Endothelial cell (in vitro differentiated cells): ENCODE measurements at regions not wholly inside any gene's neighbourhood (a gene's known extent, or its start where the extent isn't known, plus 50 kb on each side); places are given as distances from the start of the nearest gene placed in this dataset.

Source experiments
- DNase-seq: peaks from one replicate; pipeline ENCODE4 v3.0.0; 2021; ENCODE audit warnings: low spot score
- H3K27ac Mint-ChIP-seq: one replicate; pipeline ENCODE4 v1.8.0; 2021; ENCODE audit warnings: mixed read lengths, inconsistent platforms; ENCODE audit not compliant: unreplicated experiment
- H3K27me3 Mint-ChIP-seq: one replicate; pipeline ENCODE4 v1.8.0; 2021; ENCODE audit warnings: mild to moderate bottlenecking, moderate library complexity, mixed read lengths, inconsistent platforms; ENCODE audit not compliant: unreplicated experiment
- H3K36me3 Mint-ChIP-seq: one replicate; pipeline ENCODE4 v1.8.0; 2021; ENCODE audit warnings: mild to moderate bottlenecking, low read depth, mixed read lengths, inconsistent platforms; ENCODE audit not compliant: unreplicated experiment
- H3K4me1 Mint-ChIP-seq: one replicate; pipeline ENCODE4 v1.8.0; 2021; ENCODE audit warnings: mild to moderate bottlenecking, mixed read lengths, inconsistent platforms; ENCODE audit not compliant: unreplicated experiment
- H3K4me3 Mint-ChIP-seq: one replicate; pipeline ENCODE4 v1.8.0; 2021; ENCODE audit warnings: mild to moderate bottlenecking, mixed read lengths, inconsistent platforms; ENCODE audit not compliant: unreplicated experiment
- H3K9me3 Mint-ChIP-seq: one replicate; pipeline ENCODE4 v1.8.0; 2021; ENCODE audit warnings: mixed read lengths, inconsistent platforms; ENCODE audit not compliant: unreplicated experiment
- TF ChIP-seq, protein P1 (sequence below): fragments of 200-600 bp; sonication (generic); IDR thresholded peaks from one replicate; pipeline ENCODE4 v1.5.0; 2021; ENCODE audit warnings: antibody characterized with exemption; ENCODE audit not compliant: unreplicated experiment

DNA sequence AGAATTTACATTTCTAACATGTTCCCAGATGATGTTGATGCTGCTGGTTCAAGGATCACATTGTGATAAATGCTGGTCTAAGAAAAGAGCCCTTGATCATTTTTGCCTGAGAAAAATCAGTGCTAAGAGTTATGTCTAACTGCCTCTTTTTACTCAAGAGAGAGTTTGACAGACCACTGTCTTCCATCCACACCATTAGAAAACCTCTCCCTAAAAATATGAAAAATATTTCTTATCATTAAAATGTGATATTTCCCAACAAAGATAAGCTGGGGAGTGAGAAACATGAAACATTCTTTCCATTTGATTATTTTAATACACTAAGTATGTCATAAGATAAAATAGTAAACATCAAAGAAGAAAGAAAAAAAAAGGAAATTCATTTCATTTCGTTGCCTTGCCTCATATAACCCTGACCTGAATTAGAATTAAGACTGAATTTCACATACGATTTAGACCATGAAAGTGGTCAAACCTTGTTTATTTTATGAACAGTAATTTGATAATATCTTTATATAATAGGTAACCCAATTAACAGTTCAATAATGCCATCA is 471.8 kb upstream of the ARHGEF26 start:
- Mint-ChIP-seq H3K9me3 (no peaks in the 10 kb centered on the region), H3K27me3 (no peaks in the 10 kb centered on the region), H3K27ac (no peak overlapping the region), H3K4me3 (no peak overlapping the region), H3K4me1 (no peaks in the 10 kb centered on the region), H3K36me3 (no peaks in the 10 kb centered on the region)
- DNase-seq = no peak
- TF ChIP-seq, protein P1, sequence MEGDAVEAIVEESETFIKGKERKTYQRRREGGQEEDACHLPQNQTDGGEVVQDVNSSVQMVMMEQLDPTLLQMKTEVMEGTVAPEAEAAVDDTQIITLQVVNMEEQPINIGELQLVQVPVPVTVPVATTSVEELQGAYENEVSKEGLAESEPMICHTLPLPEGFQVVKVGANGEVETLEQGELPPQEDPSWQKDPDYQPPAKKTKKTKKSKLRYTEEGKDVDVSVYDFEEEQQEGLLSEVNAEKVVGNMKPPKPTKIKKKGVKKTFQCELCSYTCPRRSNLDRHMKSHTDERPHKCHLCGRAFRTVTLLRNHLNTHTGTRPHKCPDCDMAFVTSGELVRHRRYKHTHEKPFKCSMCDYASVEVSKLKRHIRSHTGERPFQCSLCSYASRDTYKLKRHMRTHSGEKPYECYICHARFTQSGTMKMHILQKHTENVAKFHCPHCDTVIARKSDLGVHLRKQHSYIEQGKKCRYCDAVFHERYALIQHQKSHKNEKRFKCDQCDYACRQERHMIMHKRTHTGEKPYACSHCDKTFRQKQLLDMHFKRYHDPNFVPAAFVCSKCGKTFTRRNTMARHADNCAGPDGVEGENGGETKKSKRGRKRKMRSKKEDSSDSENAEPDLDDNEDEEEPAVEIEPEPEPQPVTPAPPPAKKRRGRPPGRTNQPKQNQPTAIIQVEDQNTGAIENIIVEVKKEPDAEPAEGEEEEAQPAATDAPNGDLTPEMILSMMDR = no peak

DNA sequence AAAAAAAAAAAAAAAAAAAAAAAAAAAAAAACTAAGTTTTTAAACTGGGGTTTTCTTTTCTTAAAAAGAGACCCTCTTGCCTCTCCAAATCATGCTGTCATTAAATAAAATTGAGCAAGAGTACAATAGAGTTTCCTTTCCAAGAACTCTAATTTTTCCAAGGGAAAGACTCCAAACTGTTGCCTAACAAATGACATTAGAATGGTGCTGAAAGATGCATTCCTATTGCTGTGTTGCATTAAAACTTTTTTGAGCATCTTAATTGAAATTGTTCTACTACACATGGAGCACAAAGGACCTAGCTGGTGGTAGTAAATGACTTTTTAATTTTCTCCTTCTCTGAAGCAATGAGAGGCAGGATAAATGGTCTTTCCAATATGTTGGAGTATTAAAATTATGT is 469.1 kb upstream of the ARHGEF26 start:
- Mint-ChIP-seq H3K36me3 (no peaks in the 10 kb centered on the region), H3K9me3 (no peaks in the 10 kb centered on the region), H3K4me3 (no peak overlapping the region), H3K27ac (no peak overlapping the region), H3K4me1 (no peaks in the 10 kb centered on the region), H3K27me3 (peaks cover 1% of the 10 kb centered on the region)
- TF ChIP-seq, protein P1 = no peak
- DNase-seq = no peak

DNA sequence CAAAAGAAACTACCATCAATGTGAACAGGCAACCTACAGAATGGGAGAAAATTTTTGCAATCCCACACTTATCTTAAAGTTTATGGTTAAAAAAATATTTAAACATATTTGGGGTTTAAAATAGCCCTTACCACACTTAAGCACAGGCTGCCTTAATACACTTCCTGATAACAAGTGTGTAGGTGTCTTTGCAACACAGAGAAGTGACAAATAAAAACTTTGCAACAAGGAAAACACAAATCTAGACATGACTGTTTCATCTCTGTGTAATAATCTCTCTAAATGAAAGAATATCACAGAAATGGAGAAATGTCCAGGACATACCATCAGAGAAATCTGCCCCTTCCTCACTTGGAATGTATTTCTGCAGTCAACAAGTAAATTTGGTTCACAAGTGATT is 464.1 kb upstream of the ARHGEF26 start:
- H3K27ac Mint-ChIP-seq = no peak overlapping the region
- H3K9me3 Mint-ChIP-seq = no peaks in the 10 kb centered on the region
- H3K36me3 Mint-ChIP-seq = no peaks in the 10 kb centered on the region
- H3K4me3 Mint-ChIP-seq = no peak overlapping the region
- no peak for DNase-seq
- peaks cover 1% of the 10 kb centered on the region for H3K27me3 Mint-ChIP-seq
- TF ChIP-seq, protein P1 = no peak
- no peaks in the 10 kb centered on the region for H3K4me1 Mint-ChIP-seq

DNA sequence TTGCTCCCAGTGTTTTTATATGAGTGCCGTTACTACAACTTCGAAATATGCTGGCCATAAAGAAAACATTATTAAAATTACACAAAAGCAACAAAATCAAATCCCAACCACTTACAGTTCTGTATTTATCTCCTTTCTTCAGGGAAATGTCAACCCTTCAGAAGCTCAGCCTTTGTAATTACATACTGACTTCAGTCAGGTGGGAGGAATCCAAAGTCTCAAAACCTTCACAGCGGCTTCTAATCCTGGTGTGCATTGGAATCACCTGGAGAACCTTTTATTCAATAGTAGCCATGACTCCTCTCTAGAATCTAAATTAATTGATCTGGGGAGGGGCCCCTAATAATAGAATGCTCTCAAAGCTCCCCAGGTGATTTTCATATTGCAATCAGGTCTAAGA is 463.7 kb upstream of the ARHGEF26 start:
- Mint-ChIP-seq H3K36me3 (no peaks in the 10 kb centered on the region), H3K4me1 (no peaks in the 10 kb centered on the region), H3K27me3 (peaks cover 1% of the 10 kb centered on the region), H3K9me3 (no peaks in the 10 kb centered on the region), H3K4me3 (no peak overlapping the region), H3K27ac (no peak overlapping the region)
- no peak for DNase-seq
- TF ChIP-seq, protein P1 = no peak

DNA sequence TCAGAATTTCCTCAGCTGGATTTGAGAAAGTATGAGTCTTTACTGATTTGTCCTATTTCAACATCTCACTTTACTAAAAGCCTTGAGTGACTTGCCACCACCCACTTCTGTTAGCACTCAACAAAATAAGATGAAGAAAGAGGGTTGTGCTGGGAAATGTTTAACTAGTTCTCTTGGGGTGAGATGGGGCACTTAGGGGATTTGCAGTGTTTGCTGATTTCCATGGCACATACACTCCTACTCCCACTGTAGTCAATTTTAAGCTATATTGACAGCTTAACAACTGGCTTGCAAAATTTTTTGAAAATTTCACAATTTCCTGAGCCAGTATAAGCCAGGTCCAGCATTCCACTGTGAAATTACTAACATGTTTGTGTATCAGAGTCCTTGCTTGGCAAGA is 463.1 kb upstream of the ARHGEF26 start:
- no peaks in the 10 kb centered on the region for H3K4me1 Mint-ChIP-seq
- no peaks in the 10 kb centered on the region for H3K9me3 Mint-ChIP-seq
- H3K27ac Mint-ChIP-seq = no peak overlapping the region
- DNase-seq = no peak
- H3K4me3 Mint-ChIP-seq = no peak overlapping the region
- peaks cover 1% of the 10 kb centered on the region for H3K27me3 Mint-ChIP-seq
- TF ChIP-seq, protein P1 = no peak
- H3K36me3 Mint-ChIP-seq = no peaks in the 10 kb centered on the region
